Suprapubic skin (tissue), 4 donors: ENCODE measurements at regions not wholly inside any gene's neighbourhood (a gene's known extent, or its start where the extent isn't known, plus 50 kb on each side); places are given as distances from the start of the nearest gene placed in this dataset.
"Not testable (repeated sequence)": the region's sequence is repeated elsewhere in the genome, so short reads cannot be mapped to it uniquely, and the experiment has no call there.

ENCODE experiments used
- DNase-seq, 2 donors: peaks; one replicate each; pipeline ENCODE4 v3.0.0-alpha.2; 2019; ENCODE audit warnings: low spot score in 2 of 2
- H3K27ac ChIP-seq: fragments of 200-600 bp; sonication (generic); one replicate; pipeline ENCODE4 v1.5.1; 2019
- H3K27me3 ChIP-seq: fragments of 200-600 bp; sonication (generic); one replicate; pipeline ENCODE4 v1.5.1; 2019
- H3K36me3 ChIP-seq: fragments of 200-600 bp; sonication (generic); one replicate; pipeline ENCODE4 v1.5.1; 2019
- H3K4me1 ChIP-seq: fragments of 200-600 bp; sonication (generic); one replicate; pipeline ENCODE4 v1.5.1; 2019
- H3K4me3 ChIP-seq: fragments of 200-600 bp; sonication (generic); one replicate; pipeline ENCODE4 v1.5.1; 2019; ENCODE audit warnings: mild to moderate bottlenecking
- H3K9me3 ChIP-seq: fragments of 200-600 bp; sonication (generic); one replicate; pipeline ENCODE4 v1.5.1; 2019
- CTCF ChIP-seq, 2 donors: fragments of 200-600 bp in 1 of 2; fragments of 450-650 bp in 1 of 2; sonication (generic) in 1 of 2; IDR thresholded peaks; one replicate each; pipeline ENCODE4 v1.5.1; 2016 to 2019; ENCODE audit warnings: antibody characterized with exemption in 2 of 2, mild to moderate bottlenecking in 1 of 2, moderate library complexity in 1 of 2
- EP300 ChIP-seq: sonication (generic); formaldehyde crosslinking; IDR thresholded peaks from one replicate; pipeline ENCODE4 v1.6.1; 2017; ENCODE audit warnings: antibody characterized with exemption
- POLR2A ChIP-seq, 2 donors: fragments of 450-650 bp; IDR thresholded peaks; one replicate each; pipeline ENCODE4 v1.6.1; 2017; ENCODE audit warnings: antibody characterized with exemption in 2 of 2, mild to moderate bottlenecking in 2 of 2, moderate library complexity in 2 of 2
- POLR2AphosphoS5 ChIP-seq, 3 donors: sonication (generic); formaldehyde crosslinking; IDR thresholded peaks; one replicate each; pipeline ENCODE4 v1.6.1; 2017; ENCODE audit warnings: antibody characterized with exemption in 3 of 3
- WGBS: methylation state at CpG from one replicate; pipeline ENCODE4 v1.1.5; 2018; 5-methylcytosine and 5-hydroxymethylcytosine counted together

- no peaks in the 10 kb centered on the region for H3K9me3 ChIP-seq
- TF ChIP-seq CTCF (IDR thresholded peaks at IDR 0.05), result no peak
- no peak for TF ChIP-seq POLR2AphosphoS5 (IDR thresholded peaks at IDR 0.05)
- TF ChIP-seq POLR2A (IDR thresholded peaks at IDR 0.05), result no peak
- no peak for TF ChIP-seq EP300
- no peaks in the 10 kb centered on the region for H3K36me3 ChIP-seq
- H3K27ac ChIP-seq, result no peak overlapping the region
- no peak overlapping the region for H3K4me3 ChIP-seq
- DNase-seq, result no peak
- H3K27me3 ChIP-seq, result no peaks in the 10 kb centered on the region
- H3K4me1 ChIP-seq, result no peaks in the 10 kb centered on the region
- WGBS, result 94% methylated on average over 4 of the region's 4 CpGs
Measured at GRCh38 chr5:107005161-107005560, 665.6 kb downstream of the EFNA5 start.

GRCh38 chr5:107002115-107002514 is 668.6 kb downstream of the EFNA5 start:
- Histone ChIP-seq H3K27me3 (no peaks in the 10 kb centered on the region), H3K9me3 (no peaks in the 10 kb centered on the region), H3K4me3 (no peak overlapping the region), H3K36me3 (no peaks in the 10 kb centered on the region), H3K4me1 (no peaks in the 10 kb centered on the region), H3K27ac (no peak overlapping the region)
- no peak for DNase-seq
- TF ChIP-seq CTCF (IDR thresholded peaks at IDR 0.05) (no peak), POLR2A (IDR thresholded peaks at IDR 0.05) (no peak), POLR2AphosphoS5 (IDR thresholded peaks at IDR 0.05) (no peak), EP300 (no peak)

- H3K27ac ChIP-seq, DNase-seq, H3K36me3 ChIP-seq, H3K4me1 ChIP-seq, H3K9me3 ChIP-seq, H3K27me3 ChIP-seq, H3K4me3 ChIP-seq: not testable (repeated sequence)
- WGBS, result 90% methylated on average over 3 of the region's 6 CpGs
Measured at GRCh38 chr5:106999506-106999905, 671.2 kb downstream of the EFNA5 start.

- DNase-seq, result no peak
- Histone ChIP-seq H3K4me3 (no peak overlapping the region), H3K27me3 (no peaks in the 10 kb centered on the region), H3K27ac (no peak overlapping the region), H3K4me1 (no peaks in the 10 kb centered on the region), H3K36me3 (no peaks in the 10 kb centered on the region), H3K9me3 (no peaks in the 10 kb centered on the region)
- TF ChIP-seq EP300 (no peak), POLR2AphosphoS5 (IDR thresholded peaks at IDR 0.05) (no peak), CTCF (IDR thresholded peaks at IDR 0.05) (no peak), POLR2A (IDR thresholded peaks at IDR 0.05) (no peak)
- WGBS, result 66% methylated on average over 2 of the region's 2 CpGs
Measured at GRCh38 chr5:106986006-106986405, 684.7 kb downstream of the EFNA5 start.

- DNase-seq, result no peak
- WGBS, result 94% methylated on average over 6 of the region's 6 CpGs
- H3K27ac ChIP-seq, result no peak overlapping the region
- no peaks in the 10 kb centered on the region for H3K36me3 ChIP-seq
- H3K27me3 ChIP-seq, result no peaks in the 10 kb centered on the region
- no peak for TF ChIP-seq POLR2AphosphoS5 (IDR thresholded peaks at IDR 0.05)
- no peak for TF ChIP-seq POLR2A (IDR thresholded peaks at IDR 0.05)
- TF ChIP-seq EP300, result no peak
- no peak for TF ChIP-seq CTCF (IDR thresholded peaks at IDR 0.05)
- H3K4me1 ChIP-seq, result no peaks in the 10 kb centered on the region
- no peaks in the 10 kb centered on the region for H3K9me3 ChIP-seq
- no peak overlapping the region for H3K4me3 ChIP-seq
Measured at GRCh38 chr5:106985174-106985573, 685.6 kb downstream of the EFNA5 start.

GRCh38 chr5:106979178-106979577 is 691.6 kb downstream of the EFNA5 start:
- H3K4me1 ChIP-seq, H3K36me3 ChIP-seq, H3K27ac ChIP-seq, DNase-seq, H3K27me3 ChIP-seq, H3K9me3 ChIP-seq, H3K4me3 ChIP-seq: not testable (repeated sequence)
- WGBS, result 84% methylated on average over 11 of the region's 11 CpGs

- H3K27ac ChIP-seq, H3K36me3 ChIP-seq, H3K27me3 ChIP-seq, H3K4me1 ChIP-seq, DNase-seq, H3K4me3 ChIP-seq, H3K9me3 ChIP-seq: not testable (repeated sequence)
- 79% methylated on average over 13 of the region's 13 CpGs for WGBS
Measured at GRCh38 chr5:106978582-106979165, 692.1 kb downstream of the EFNA5 start.
